Tibial nerve (tissue), 4 donors: ENCODE measurements at regions not wholly inside any gene's neighbourhood (a gene's known extent, or its start where the extent isn't known, plus 50 kb on each side); places are given as distances from the start of the nearest gene placed in this dataset.

Experiments
- DNase-seq, 2 donors: peaks; one replicate each; pipeline ENCODE4 v3.0.0-alpha.2; 2019; ENCODE audit warnings: low spot score in 2 of 2
- H3K27ac ChIP-seq, 4 donors: fragments of 200-600 bp; sonication (generic) in 3 of 4; one replicate each; pipeline ENCODE4 v1.5.1; 2017 to 2019; ENCODE audit warnings: mild to moderate bottlenecking in 1 of 4
- H3K27me3 ChIP-seq, 2 donors: fragments of 200-600 bp; sonication (generic) in 1 of 2; one replicate each; pipeline versions ENCODE4 v1.5.1 to v1.6.0; 2017 to 2019
- H3K36me3 ChIP-seq, 3 donors: fragments of 200-600 bp; sonication (generic); one replicate each; pipeline ENCODE4 v1.5.1; 2018 to 2019
- H3K4me1 ChIP-seq, 4 donors: fragments of 200-600 bp; sonication (generic) in 3 of 4; one replicate each; pipeline ENCODE4 v1.5.1; 2017 to 2019
- H3K4me3 ChIP-seq, 4 donors: fragments of 200-600 bp; sonication (generic) in 3 of 4; one replicate each; pipeline ENCODE4 v1.5.1; 2017 to 2019; ENCODE audit warnings: mild to moderate bottlenecking in 1 of 4, moderate library complexity in 1 of 4
- H3K9me3 ChIP-seq, 4 donors: fragments of 200-600 bp; sonication (generic) in 3 of 4; one replicate each; pipeline ENCODE4 v1.5.1; 2017 to 2019
- EP300 ChIP-seq, 2 donors: sonication (generic); formaldehyde crosslinking; IDR thresholded peaks; one replicate each; pipeline ENCODE4 v1.6.1; 2017; ENCODE audit warnings: antibody characterized with exemption in 2 of 2, mild to moderate bottlenecking in 1 of 2
- POLR2A ChIP-seq, 2 donors: fragments of 450-650 bp; IDR thresholded peaks; one replicate each; pipeline ENCODE4 v1.6.1; 2017; ENCODE audit warnings: antibody characterized with exemption in 2 of 2, mild to moderate bottlenecking in 2 of 2, moderate library complexity in 2 of 2
- WGBS, 2 donors: methylation state at CpG; one replicate each; pipeline ENCODE4 v1.1.5; 2018; 5-methylcytosine and 5-hydroxymethylcytosine counted together
- TF ChIP-seq, protein P1 (sequence below), 5 experiments: fragments of 200-600 bp in 3 of 5; fragments of 450-650 bp in 2 of 5; sonication (generic) in 3 of 5; IDR thresholded peaks; one replicate each; pipeline ENCODE4 v1.5.1; 2016 to 2019; ENCODE audit warnings: antibody characterized with exemption in 5 of 5, mild to moderate bottlenecking in 3 of 5, moderate library complexity in 2 of 5

- no peak for DNase-seq
- no peaks in the 10 kb centered on the region for H3K4me1 ChIP-seq
- 83 to 84% methylated on average over 12 of the region's 12 CpGs for WGBS, 2 donors
- H3K9me3 ChIP-seq = no peaks in the 10 kb centered on the region
- no peak overlapping the region for H3K27ac ChIP-seq
- no peak overlapping the region for H3K4me3 ChIP-seq
- H3K36me3 ChIP-seq = no peaks in the 10 kb centered on the region
- TF ChIP-seq POLR2A (IDR thresholded peaks at IDR 0.05) = no peak
- TF ChIP-seq, protein P1, sequence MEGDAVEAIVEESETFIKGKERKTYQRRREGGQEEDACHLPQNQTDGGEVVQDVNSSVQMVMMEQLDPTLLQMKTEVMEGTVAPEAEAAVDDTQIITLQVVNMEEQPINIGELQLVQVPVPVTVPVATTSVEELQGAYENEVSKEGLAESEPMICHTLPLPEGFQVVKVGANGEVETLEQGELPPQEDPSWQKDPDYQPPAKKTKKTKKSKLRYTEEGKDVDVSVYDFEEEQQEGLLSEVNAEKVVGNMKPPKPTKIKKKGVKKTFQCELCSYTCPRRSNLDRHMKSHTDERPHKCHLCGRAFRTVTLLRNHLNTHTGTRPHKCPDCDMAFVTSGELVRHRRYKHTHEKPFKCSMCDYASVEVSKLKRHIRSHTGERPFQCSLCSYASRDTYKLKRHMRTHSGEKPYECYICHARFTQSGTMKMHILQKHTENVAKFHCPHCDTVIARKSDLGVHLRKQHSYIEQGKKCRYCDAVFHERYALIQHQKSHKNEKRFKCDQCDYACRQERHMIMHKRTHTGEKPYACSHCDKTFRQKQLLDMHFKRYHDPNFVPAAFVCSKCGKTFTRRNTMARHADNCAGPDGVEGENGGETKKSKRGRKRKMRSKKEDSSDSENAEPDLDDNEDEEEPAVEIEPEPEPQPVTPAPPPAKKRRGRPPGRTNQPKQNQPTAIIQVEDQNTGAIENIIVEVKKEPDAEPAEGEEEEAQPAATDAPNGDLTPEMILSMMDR (IDR thresholded peaks at IDR 0.05) = no peak
- TF ChIP-seq EP300 (IDR thresholded peaks at IDR 0.05) = no peak
- H3K27me3 ChIP-seq = no peaks in the 10 kb centered on the region
Observed at GRCh38 chr3:194973366-194974000, 287.8 kb downstream of the FAM43A start.

- H3K36me3 ChIP-seq = no peaks in the 10 kb centered on the region
- no peaks in the 10 kb centered on the region for H3K27me3 ChIP-seq
- no peaks in the 10 kb centered on the region for H3K4me1 ChIP-seq
- no peak overlapping the region for H3K27ac ChIP-seq
- H3K9me3 ChIP-seq = no peaks in the 10 kb centered on the region
- no peak for DNase-seq
- 90 to 98% methylated on average over 7 to 9 of the region's 9 CpGs for WGBS, 2 donors
- TF ChIP-seq POLR2A (IDR thresholded peaks at IDR 0.05) = no peak
- no peak for TF ChIP-seq EP300 (IDR thresholded peaks at IDR 0.05)
- TF ChIP-seq, protein P1 (IDR thresholded peaks at IDR 0.05) = no peak
- no peak overlapping the region for H3K4me3 ChIP-seq
Observed at GRCh38 chr3:194974468-194975135, 288.9 kb downstream of the FAM43A start.

GRCh38 chr3:194976049-194976451, 290.4 kb downstream of the FAM43A start:
- TF ChIP-seq, protein P1 (IDR thresholded peaks at IDR 0.05) = no peak
- H3K27ac ChIP-seq = no peak overlapping the region
- 86 to 93% methylated on average over 5 of the region's 5 CpGs for WGBS, 2 donors
- no peaks in the 10 kb centered on the region for H3K9me3 ChIP-seq
- DNase-seq = no peak
- no peak overlapping the region for H3K4me3 ChIP-seq
- H3K36me3 ChIP-seq = no peaks in the 10 kb centered on the region
- no peaks in the 10 kb centered on the region for H3K4me1 ChIP-seq
- no peaks in the 10 kb centered on the region for H3K27me3 ChIP-seq

GRCh38 chr3:194976874-194977273, 291.2 kb downstream of the FAM43A start:
- H3K9me3 ChIP-seq = no peaks in the 10 kb centered on the region
- H3K27ac ChIP-seq = no peak overlapping the region
- no peak for DNase-seq
- TF ChIP-seq, protein P1 (IDR thresholded peaks at IDR 0.05) = no peak
- TF ChIP-seq POLR2A (IDR thresholded peaks at IDR 0.05) = no peak
- no peak for TF ChIP-seq EP300 (IDR thresholded peaks at IDR 0.05)
- H3K4me1 ChIP-seq = no peaks in the 10 kb centered on the region
- WGBS, 2 donors = 62 to 63% methylated on average over 7 of the region's 7 CpGs
- H3K27me3 ChIP-seq = no peaks in the 10 kb centered on the region
- no peak overlapping the region for H3K4me3 ChIP-seq
- H3K36me3 ChIP-seq = no peaks in the 10 kb centered on the region

GRCh38 chr3:194977356-194977755, 291.7 kb downstream of the FAM43A start:
- no peak overlapping the region for H3K27ac ChIP-seq
- no peaks in the 10 kb centered on the region for H3K27me3 ChIP-seq
- DNase-seq = no peak
- H3K36me3 ChIP-seq = no peaks in the 10 kb centered on the region
- peaks cover 0 to under 1% (median 0%) of the 10 kb centered on the region in 4 donors for H3K9me3 ChIP-seq
- no peaks in the 10 kb centered on the region for H3K4me1 ChIP-seq
- no peak overlapping the region for H3K4me3 ChIP-seq
- 92 to 94% methylated on average over 8 of the region's 8 CpGs for WGBS, 2 donors
- TF ChIP-seq, protein P1 (IDR thresholded peaks at IDR 0.05) = no peak
- no peak for TF ChIP-seq POLR2A (IDR thresholded peaks at IDR 0.05)
- no peak for TF ChIP-seq EP300 (IDR thresholded peaks at IDR 0.05)
